Kidney (tissue), 13 donors: ENCODE measurements at regions not wholly inside any gene's neighbourhood (a gene's known extent, or its start where the extent isn't known, plus 50 kb on each side); places are given as distances from the start of the nearest gene placed in this dataset.

Experiments used
- DNase-seq, 5 donors: peaks; one replicate each; pipeline ENCODE4 v3.0.0-alpha.2; 2013 to 2020
- FAIRE-seq: peaks from 2 replicates; lab custom pipeline; 2012; peaks lifted over from hg19 to GRCh38; lab: Jason Lieb, UNC
- H3K27ac ChIP-seq, 2 donors: one replicate each; pipeline ENCODE4 v1.7.0; 2013; ENCODE audit warnings: low read depth in 2 of 2, low read length in 2 of 2, inconsistent platforms in 1 of 2
- H3K27me3 ChIP-seq: one replicate; pipeline ENCODE4 v1.7.1; 2013; ENCODE audit warnings: low read length, inconsistent platforms; ENCODE audit not compliant: control insufficient read depth, insufficient read depth
- H3K36me3 ChIP-seq, 3 donors: one replicate each; pipeline versions ENCODE4 v1.7.0 to v1.7.1; 2013; ENCODE audit warnings: low read length in 3 of 3, control low read depth in 1 of 3, inconsistent platforms in 1 of 3; ENCODE audit not compliant: insufficient read depth in 3 of 3, control insufficient read depth in 2 of 3
- H3K4me1 ChIP-seq, 3 donors: one replicate each; pipeline versions ENCODE4 v1.7.0 to v1.7.1; 2013; ENCODE audit warnings: low read length in 3 of 3, inconsistent platforms in 1 of 3, low read depth in 1 of 3; ENCODE audit not compliant: control insufficient read depth in 2 of 3, insufficient read depth in 2 of 3
- H3K4me3 ChIP-seq, 3 donors: one replicate each; pipeline versions ENCODE4 v1.7.0 to v1.8.1; 2013; ENCODE audit warnings: low read length in 3 of 3, control low read depth in 1 of 3, inconsistent platforms in 1 of 3
- H3K9ac ChIP-seq, 3 donors: one replicate each; pipeline versions ENCODE4 v1.7.0 to v1.7.1; 2013; ENCODE audit warnings: low read length in 3 of 3, control low read depth in 1 of 3, inconsistent platforms in 1 of 3
- H3K9me3 ChIP-seq, 3 donors: one replicate each; pipeline versions ENCODE4 v1.7.0 to v1.7.1; 2013; ENCODE audit warnings: low read length in 3 of 3, control low read depth in 1 of 3, inconsistent platforms in 1 of 3; ENCODE audit not compliant: control insufficient read depth in 2 of 3, insufficient read depth in 1 of 3
- intact Hi-C: fragments of 100-400 bp; cut with DNase I; formaldehyde crosslinking; loops from one replicate; pipeline ENCODE4 v1.11.1; 2022
- TF ChIP-seq, protein P1 (sequence below): IDR thresholded peaks from 3 replicates; pipeline ENCODE4 v1.5.1; 2012; ENCODE audit warnings: mild to moderate bottlenecking, moderate library complexity, borderline replicate concordance; ENCODE audit not compliant: insufficient read depth; ENCODE audit errors: extremely low read depth
- donor health status: control.
- donor health status: control.
- donor health status: control.
- donor health status: control.
- donor health status: control.
- donor health status: DM: yes; HTN: yes; CAD: no.
- donor health status: Normal renal cell carcinoma (clear cell type).

DNA sequence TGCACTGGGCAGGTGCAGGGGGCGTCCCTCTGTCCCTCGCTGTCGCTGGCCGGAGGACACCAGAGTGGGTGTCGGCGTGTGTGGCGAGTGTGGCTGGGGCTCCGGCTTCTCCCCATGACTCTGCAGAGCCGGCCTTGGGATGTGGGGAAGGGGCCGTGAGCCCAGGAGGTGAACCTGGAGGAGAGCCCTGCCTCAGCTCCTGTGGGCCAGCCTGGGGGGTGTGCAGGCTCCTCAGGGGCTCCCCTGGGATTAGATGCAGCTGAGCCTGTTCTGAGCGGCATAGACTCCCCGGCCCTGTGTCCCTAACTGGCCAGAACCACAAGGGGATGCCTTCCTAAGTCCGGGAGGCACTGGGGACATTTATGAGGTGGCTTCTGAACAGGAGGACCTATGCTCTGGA is 73.2 kb upstream of the GATA5 start:
- no peak overlapping the region for H3K9ac ChIP-seq
- H3K27ac ChIP-seq = no peak overlapping the region
- DNase-seq = no peak
- FAIRE-seq = no peak
- H3K27me3 ChIP-seq = peaks cover 4% of the 10 kb centered on the region
- H3K9me3 ChIP-seq = no peaks in the 10 kb centered on the region
- intact Hi-C loops = no loop called here
- TF ChIP-seq, protein P1, sequence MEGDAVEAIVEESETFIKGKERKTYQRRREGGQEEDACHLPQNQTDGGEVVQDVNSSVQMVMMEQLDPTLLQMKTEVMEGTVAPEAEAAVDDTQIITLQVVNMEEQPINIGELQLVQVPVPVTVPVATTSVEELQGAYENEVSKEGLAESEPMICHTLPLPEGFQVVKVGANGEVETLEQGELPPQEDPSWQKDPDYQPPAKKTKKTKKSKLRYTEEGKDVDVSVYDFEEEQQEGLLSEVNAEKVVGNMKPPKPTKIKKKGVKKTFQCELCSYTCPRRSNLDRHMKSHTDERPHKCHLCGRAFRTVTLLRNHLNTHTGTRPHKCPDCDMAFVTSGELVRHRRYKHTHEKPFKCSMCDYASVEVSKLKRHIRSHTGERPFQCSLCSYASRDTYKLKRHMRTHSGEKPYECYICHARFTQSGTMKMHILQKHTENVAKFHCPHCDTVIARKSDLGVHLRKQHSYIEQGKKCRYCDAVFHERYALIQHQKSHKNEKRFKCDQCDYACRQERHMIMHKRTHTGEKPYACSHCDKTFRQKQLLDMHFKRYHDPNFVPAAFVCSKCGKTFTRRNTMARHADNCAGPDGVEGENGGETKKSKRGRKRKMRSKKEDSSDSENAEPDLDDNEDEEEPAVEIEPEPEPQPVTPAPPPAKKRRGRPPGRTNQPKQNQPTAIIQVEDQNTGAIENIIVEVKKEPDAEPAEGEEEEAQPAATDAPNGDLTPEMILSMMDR = no peak
- no peak overlapping the region for H3K4me3 ChIP-seq
- no peaks in the 10 kb centered on the region for H3K36me3 ChIP-seq
- no peaks in the 10 kb centered on the region for H3K4me1 ChIP-seq

DNA sequence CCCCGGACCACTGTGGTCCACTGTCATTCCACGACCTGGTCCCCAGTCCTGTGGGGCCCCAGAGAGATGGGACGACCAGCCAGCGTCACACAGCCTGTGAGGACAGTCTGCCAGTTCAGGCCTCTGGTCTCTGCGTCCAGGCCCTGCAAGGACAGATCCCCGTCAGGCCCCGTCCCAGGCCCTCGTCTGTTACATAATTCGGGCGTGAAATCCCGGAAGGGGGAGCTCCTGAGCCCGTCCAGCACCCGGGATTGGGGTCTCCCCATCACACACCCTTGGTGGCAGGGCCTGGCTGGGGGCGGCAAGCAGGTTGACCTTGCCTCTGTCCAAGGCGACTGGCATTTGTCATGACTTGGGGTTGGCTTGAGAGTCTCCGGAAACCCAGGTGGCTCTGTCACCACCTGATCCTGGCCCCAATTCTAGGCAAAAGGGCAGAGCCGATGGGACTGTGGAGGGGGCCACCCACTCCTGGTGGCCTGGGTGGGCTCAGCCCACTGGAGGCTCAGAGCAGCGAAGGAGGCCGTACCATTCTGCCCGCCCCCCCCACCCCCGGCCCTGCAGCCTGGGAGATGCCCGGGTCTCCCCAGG is 73.8 kb upstream of the GATA5 start:
- peaks cover 4% of the 10 kb centered on the region for H3K27me3 ChIP-seq
- H3K36me3 ChIP-seq = no peaks in the 10 kb centered on the region
- intact Hi-C loops = no loop called here
- no peak overlapping the region for H3K4me3 ChIP-seq
- no peak overlapping the region for H3K9ac ChIP-seq
- no peaks in the 10 kb centered on the region for H3K9me3 ChIP-seq
- no peak for FAIRE-seq
- H3K27ac ChIP-seq = no peak overlapping the region
- TF ChIP-seq, protein P1 = no peak
- DNase-seq = no peak
- no peaks in the 10 kb centered on the region for H3K4me1 ChIP-seq

DNA sequence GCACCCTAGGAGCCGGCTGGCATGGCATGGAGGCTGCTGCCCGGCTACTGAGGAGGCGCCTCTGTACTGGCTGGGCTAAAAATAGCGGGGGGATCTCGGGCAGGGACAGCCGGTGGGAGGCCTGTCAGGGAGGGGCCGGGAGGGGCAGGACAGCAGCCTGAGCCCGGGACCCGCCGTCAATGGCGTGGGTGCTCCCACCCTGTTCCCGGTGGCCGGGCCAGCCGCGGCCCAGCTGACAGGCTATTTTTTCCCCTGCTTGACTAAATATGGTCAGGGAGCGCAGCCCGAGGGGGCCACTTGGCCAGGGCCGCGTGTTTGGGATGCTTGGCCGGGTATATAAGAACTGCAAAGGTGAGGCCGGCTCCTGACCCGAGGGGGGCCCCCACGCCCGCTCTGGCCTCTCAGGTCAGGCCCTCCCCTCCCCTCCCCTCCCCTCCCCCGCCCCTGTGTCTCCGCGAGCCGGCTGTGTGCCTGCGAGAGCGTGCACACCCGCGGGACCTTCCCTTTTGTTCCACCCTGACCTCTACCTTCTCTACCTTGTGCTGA is 74.4 kb upstream of the GATA5 start:
- H3K27me3 ChIP-seq = peaks cover 4% of the 10 kb centered on the region
- DNase-seq (no peak), FAIRE-seq (no peak)
- H3K4me3 ChIP-seq = no peak overlapping the region
- no peaks in the 10 kb centered on the region for H3K36me3 ChIP-seq
- H3K9me3 ChIP-seq = no peaks in the 10 kb centered on the region
- H3K9ac ChIP-seq = no peak overlapping the region
- H3K4me1 ChIP-seq = no peaks in the 10 kb centered on the region
- intact Hi-C loops = no loop called here
- no peak overlapping the region for H3K27ac ChIP-seq
- TF ChIP-seq, protein P1 = no peak
